ENCODE measurements at regions not wholly inside any gene's neighbourhood (a gene's known extent, or its start where the extent isn't known, plus 50 kb on each side); places are given as distances from the start of the nearest gene placed in this dataset.

DNA sequence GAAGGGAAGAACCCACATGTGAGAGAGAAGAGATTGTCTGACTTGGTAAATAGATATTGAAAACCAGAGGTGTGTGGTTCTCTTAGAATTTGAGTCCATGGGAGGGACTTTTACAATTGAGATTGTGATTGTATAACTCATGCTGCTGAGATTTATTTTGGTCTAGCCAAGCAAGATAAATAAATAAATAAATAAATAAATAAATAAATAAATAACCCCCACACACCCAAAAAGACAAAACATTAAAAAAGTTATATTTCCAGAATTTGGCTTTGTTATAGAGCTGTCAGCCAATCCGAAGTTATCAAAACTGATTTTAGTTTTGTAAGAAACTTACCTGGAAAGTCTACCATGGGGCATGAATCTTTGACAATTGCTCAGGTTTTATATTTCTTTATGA lies 416.6 kb downstream of the ZSWIM6 start:
- Histone ChIP-seq H3K9me1 (replicated peaks; ENCODE audit: control insufficient read depth, extremely low read depth, insufficient read depth, low read length) (no peaks in the 10 kb centered on the region), H3K36me3 (ENCODE audit: control insufficient read depth in 2 of 2, extremely low read depth in 1 of 2, insufficient read depth in 2 of 2, low read length in 2 of 2) (no peaks in the 10 kb centered on the region), H3K27me3 (ENCODE audit: control insufficient read depth in 2 of 2, insufficient read depth in 2 of 2, low read length in 2 of 2) (peaks cover 2 to 4% of the 10 kb centered on the region in 2 experiments), H3K9me3 (replicated peaks; ENCODE audit: control insufficient read depth, insufficient read depth, low read length) (no peaks in the 10 kb centered on the region), H2AFZ (ENCODE audit: low read depth, low read length) (no peak overlapping the region), H3K4me1 (ENCODE audit: control insufficient read depth, extremely low read depth, insufficient read depth, low read length) (no peaks in the 10 kb centered on the region), H4K20me1 (replicated peaks; ENCODE audit: control insufficient read depth, extremely low read depth, insufficient read depth, low read length) (no peaks in the 10 kb centered on the region), H3K9ac (replicated peaks; ENCODE audit: extremely low read depth, insufficient read depth, low read length) (no peak overlapping the region), H3K4me3 (replicated peaks in 1 of 3; ENCODE audit: insufficient read depth in 1 of 3, low read depth in 1 of 3, low read length in 3 of 3) (no peak overlapping the region), H3K4me2 (ENCODE audit: insufficient read depth, low read length) (no peak overlapping the region), H3K79me2 (ENCODE audit: control insufficient read depth, insufficient read depth, low read length) (no peaks in the 10 kb centered on the region), H3K27ac (ENCODE audit: insufficient read depth, low read depth, low read length) (no peak overlapping the region)
- ChIA-PET POLR2A (no interaction called here), CTCF (no interaction called here)
- TF ChIP-seq, protein P1, sequence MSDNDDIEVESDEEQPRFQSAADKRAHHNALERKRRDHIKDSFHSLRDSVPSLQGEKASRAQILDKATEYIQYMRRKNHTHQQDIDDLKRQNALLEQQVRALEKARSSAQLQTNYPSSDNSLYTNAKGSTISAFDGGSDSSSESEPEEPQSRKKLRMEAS (IDR thresholded peaks at IDR 0.05; ENCODE audit: insufficient read depth, insufficient read length), result no peak
- TF ChIP-seq, protein P2, sequence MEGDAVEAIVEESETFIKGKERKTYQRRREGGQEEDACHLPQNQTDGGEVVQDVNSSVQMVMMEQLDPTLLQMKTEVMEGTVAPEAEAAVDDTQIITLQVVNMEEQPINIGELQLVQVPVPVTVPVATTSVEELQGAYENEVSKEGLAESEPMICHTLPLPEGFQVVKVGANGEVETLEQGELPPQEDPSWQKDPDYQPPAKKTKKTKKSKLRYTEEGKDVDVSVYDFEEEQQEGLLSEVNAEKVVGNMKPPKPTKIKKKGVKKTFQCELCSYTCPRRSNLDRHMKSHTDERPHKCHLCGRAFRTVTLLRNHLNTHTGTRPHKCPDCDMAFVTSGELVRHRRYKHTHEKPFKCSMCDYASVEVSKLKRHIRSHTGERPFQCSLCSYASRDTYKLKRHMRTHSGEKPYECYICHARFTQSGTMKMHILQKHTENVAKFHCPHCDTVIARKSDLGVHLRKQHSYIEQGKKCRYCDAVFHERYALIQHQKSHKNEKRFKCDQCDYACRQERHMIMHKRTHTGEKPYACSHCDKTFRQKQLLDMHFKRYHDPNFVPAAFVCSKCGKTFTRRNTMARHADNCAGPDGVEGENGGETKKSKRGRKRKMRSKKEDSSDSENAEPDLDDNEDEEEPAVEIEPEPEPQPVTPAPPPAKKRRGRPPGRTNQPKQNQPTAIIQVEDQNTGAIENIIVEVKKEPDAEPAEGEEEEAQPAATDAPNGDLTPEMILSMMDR (IDR thresholded peaks at IDR 0.05; ENCODE audit: extremely low read depth in 1 of 2, insufficient read depth in 1 of 2, low read depth in 1 of 2, low read length in 2 of 2), result no peak
- no peak for TF ChIP-seq EZH2 (IDR thresholded peaks at IDR 0.05; ENCODE audit: borderline replicate concordance, low read depth, low read length, severe bottlenecking)
- TF ChIP-seq FOS (IDR thresholded peaks at IDR 0.05; ENCODE audit: borderline replicate concordance, insufficient read depth, low read length), result no peak
- TF ChIP-seq POLR2AphosphoS5 (IDR thresholded peaks at IDR 0.05; ENCODE audit: insufficient read depth, low read depth, low read length), result no peak
- TF ChIP-seq GATA2 (IDR thresholded peaks at IDR 0.05; ENCODE audit: insufficient read depth, insufficient read length, low read depth, low read length), result no peak
- TF ChIP-seq POLR2A (IDR thresholded peaks at IDR 0.05; ENCODE audit: low read depth, low read length), result no peak
- TF ChIP-seq MYC (IDR thresholded peaks at IDR 0.05; ENCODE audit: low read depth, low read length), result no peak
- no peak for TF ChIP-seq JUN (IDR thresholded peaks at IDR 0.05; ENCODE audit: borderline replicate concordance, insufficient read depth, insufficient read length, low read depth)
- no TSS peak for BruUV-seq (replicated peaks)
- DNase-seq (ENCODE audit: low read depth, low spot score), result no peak
- no peak for FAIRE-seq
- intact Hi-C loops (cut with micrococcal nuclease), result no loop called here
- dilution Hi-C loops (cut with MboI; ENCODE audit: extremely low pct_ligation_motif_present, low sequenced_read_pairs), result no loop called here
